ENCODE measurements at regions not wholly inside any gene's neighbourhood (a gene's known extent, or its start where the extent isn't known, plus 50 kb on each side); places are given as distances from the start of the nearest gene placed in this dataset.

GRCh38 chr2:212694398-212694797, 155.8 kb upstream of the ERBB4 start:
- TF ChIP-seq MTA3 (IDR thresholded peaks at IDR 0.05; ENCODE audit: borderline replicate concordance, low read length) (no peak), SREBF1 (IDR thresholded peaks at IDR 0.05; ENCODE audit: low read length) (no peak), HCFC1 (IDR thresholded peaks at IDR 0.05; ENCODE audit: low read length) (no peak), ESRRA (IDR thresholded peaks at IDR 0.05; ENCODE audit: low read length) (no peak), ZNF384 (IDR thresholded peaks at IDR 0.05; ENCODE audit: borderline replicate concordance, low read depth, low read length) (no peak), EP300 (IDR thresholded peaks at IDR 0.05; ENCODE audit: borderline replicate concordance in 1 of 2, control insufficient read depth in 1 of 2, low read depth in 2 of 2, low read length in 2 of 2) (no peak), CTCF (IDR thresholded peaks at IDR 0.05 in 2 of 3, conservative IDR thresholded peaks at IDR 0.05 in 1 of 3; ENCODE audit: control insufficient read depth in 2 of 3, extremely low read depth in 1 of 3, insufficient read depth in 1 of 3, low read depth in 3 of 3, low read length in 3 of 3) (no peak), EZH2 (IDR thresholded peaks at IDR 0.05; ENCODE audit: borderline replicate concordance, control insufficient read depth, low read depth, low read length) (no peak), POLR2A (IDR thresholded peaks at IDR 0.05; ENCODE audit: low read depth, low read length) (no peak)

Data from GM12878 (cell line).